ENCODE measurements at regions not wholly inside any gene's neighbourhood (a gene's known extent, or its start where the extent isn't known, plus 50 kb on each side); places are given as distances from the start of the nearest gene placed in this dataset.

- Mint-ChIP-seq H3K9me3 (ENCODE audit: unreplicated experiment) (peaks cover 5% of the 10 kb centered on the region), H3K4me1 (ENCODE audit: unreplicated experiment) (peaks cover 11% of the 10 kb centered on the region), H3K36me3 (ENCODE audit: unreplicated experiment) (peaks cover 3% of the 10 kb centered on the region), H3K27me3 (ENCODE audit: unreplicated experiment) (no peaks in the 10 kb centered on the region), H3K27ac (ENCODE audit: unreplicated experiment) (no peak overlapping the region), H3K4me3 (ENCODE audit: unreplicated experiment) (no peak overlapping the region)
- no peak for TF ChIP-seq CTCF (IDR thresholded peaks at IDR 0.05)
- no peak for DNase-seq (ENCODE audit: extremely low spot score, unreplicated experiment)
Measured at GRCh38 chr1:79204779-79205479, 198.4 kb upstream of the ADGRL4 start.

- peaks cover 16% of the 10 kb centered on the region for H3K9me3 Mint-ChIP-seq (ENCODE audit: unreplicated experiment)
- peaks cover 3% of the 10 kb centered on the region for H3K36me3 Mint-ChIP-seq (ENCODE audit: unreplicated experiment)
- H3K27me3 Mint-ChIP-seq (ENCODE audit: unreplicated experiment), result no peaks in the 10 kb centered on the region
- peaks cover 35% of the 10 kb centered on the region for H3K4me1 Mint-ChIP-seq (ENCODE audit: unreplicated experiment)
- H3K27ac Mint-ChIP-seq (ENCODE audit: unreplicated experiment), result peak overlapping the region; percentile 75
- no peak for TF ChIP-seq CTCF (IDR thresholded peaks at IDR 0.05)
- no peak for DNase-seq (ENCODE audit: extremely low spot score, unreplicated experiment)
- H3K4me3 Mint-ChIP-seq (ENCODE audit: unreplicated experiment), result no peak overlapping the region
Measured at GRCh38 chr1:79198832-79199231, 192.3 kb upstream of the ADGRL4 start.

- no peak for DNase-seq (ENCODE audit: extremely low spot score, unreplicated experiment)
- peaks cover 3% of the 10 kb centered on the region for H3K36me3 Mint-ChIP-seq (ENCODE audit: unreplicated experiment)
- no peaks in the 10 kb centered on the region for H3K27me3 Mint-ChIP-seq (ENCODE audit: unreplicated experiment)
- H3K4me3 Mint-ChIP-seq (ENCODE audit: unreplicated experiment), result no peak overlapping the region
- H3K27ac Mint-ChIP-seq (ENCODE audit: unreplicated experiment), result peak overlapping the region; percentile 11
- H3K4me1 Mint-ChIP-seq (ENCODE audit: unreplicated experiment), result peaks cover 46% of the 10 kb centered on the region
- peaks cover 16% of the 10 kb centered on the region for H3K9me3 Mint-ChIP-seq (ENCODE audit: unreplicated experiment)
- peak; percentile 62 for TF ChIP-seq CTCF (IDR thresholded peaks at IDR 0.05)
Measured at GRCh38 chr1:79197421-79197820, 190.9 kb upstream of the ADGRL4 start.

GRCh38 chr1:79196211-79196610 is 189.7 kb upstream of the ADGRL4 start:
- H3K27me3 Mint-ChIP-seq (ENCODE audit: unreplicated experiment), result no peaks in the 10 kb centered on the region
- peaks cover 3% of the 10 kb centered on the region for H3K36me3 Mint-ChIP-seq (ENCODE audit: unreplicated experiment)
- peaks cover 51% of the 10 kb centered on the region for H3K4me1 Mint-ChIP-seq (ENCODE audit: unreplicated experiment)
- DNase-seq (ENCODE audit: extremely low spot score, unreplicated experiment), result no peak
- no peak for TF ChIP-seq CTCF (IDR thresholded peaks at IDR 0.05)
- no peak overlapping the region for H3K4me3 Mint-ChIP-seq (ENCODE audit: unreplicated experiment)
- no peak overlapping the region for H3K27ac Mint-ChIP-seq (ENCODE audit: unreplicated experiment)
- H3K9me3 Mint-ChIP-seq (ENCODE audit: unreplicated experiment), result peaks cover 16% of the 10 kb centered on the region

GRCh38 chr1:79193211-79194079 is 186.9 kb upstream of the ADGRL4 start:
- peaks cover 15% of the 10 kb centered on the region for H3K9me3 Mint-ChIP-seq (ENCODE audit: unreplicated experiment)
- H3K36me3 Mint-ChIP-seq (ENCODE audit: unreplicated experiment), result peaks cover 3% of the 10 kb centered on the region
- H3K27me3 Mint-ChIP-seq (ENCODE audit: unreplicated experiment), result no peaks in the 10 kb centered on the region
- TF ChIP-seq CTCF (IDR thresholded peaks at IDR 0.05), result no peak
- H3K4me1 Mint-ChIP-seq (ENCODE audit: unreplicated experiment), result peaks cover 51% of the 10 kb centered on the region
- H3K27ac Mint-ChIP-seq (ENCODE audit: unreplicated experiment), result peak overlapping the region; percentile 73
- no peak overlapping the region for H3K4me3 Mint-ChIP-seq (ENCODE audit: unreplicated experiment)
- DNase-seq (ENCODE audit: extremely low spot score, unreplicated experiment), result no peak
